IPS DF 6.9 (cell line): ENCODE measurements at regions not wholly inside any gene's neighbourhood (a gene's known extent, or its start where the extent isn't known, plus 50 kb on each side); places are given as distances from the start of the nearest gene placed in this dataset.

Experiments
- DNase-seq: peaks from one replicate; pipeline ENCODE4 v3.0.0-alpha.2; 2013; ENCODE audit warnings: low read depth, low spot score
- H3K27ac ChIP-seq: one replicate; pipeline ENCODE4 v1.5.1; 2013; ENCODE audit warnings: low read length, control low read depth
- H3K27me3 ChIP-seq: 2 replicates; pipeline ENCODE4 v1.6.1; 2013; ENCODE audit warnings: mild to moderate bottlenecking, low read length; ENCODE audit not compliant: control insufficient read depth, insufficient read depth
- H3K36me3 ChIP-seq: 2 replicates; pipeline ENCODE4 v1.6.1; 2013; ENCODE audit warnings: low read length; ENCODE audit not compliant: control insufficient read depth, insufficient read depth
- H3K4me1 ChIP-seq: 2 replicates; pipeline ENCODE4 v1.6.1; 2013; ENCODE audit warnings: low read length; ENCODE audit not compliant: control insufficient read depth, insufficient read depth
- H3K4me3 ChIP-seq: 2 replicates; pipeline ENCODE4 v1.5.1; 2013; ENCODE audit warnings: mild to moderate bottlenecking, low read length
- H3K9me3 ChIP-seq: 2 replicates; pipeline ENCODE4 v1.6.1; 2013; ENCODE audit warnings: low read length, inconsistent platforms; ENCODE audit not compliant: control insufficient read depth, insufficient read depth
- WGBS: extraction: QIAGEN DNeasy Blood & Tissue Kit; methylation state at CpG from one replicate; pipeline ENCODE4 v1.1.7; 2013; ENCODE audit warnings: mixed read lengths, missing lambda C conversion rate; ENCODE audit not compliant: insufficient read length, insufficient coverage; 5-methylcytosine and 5-hydroxymethylcytosine counted together

DNA sequence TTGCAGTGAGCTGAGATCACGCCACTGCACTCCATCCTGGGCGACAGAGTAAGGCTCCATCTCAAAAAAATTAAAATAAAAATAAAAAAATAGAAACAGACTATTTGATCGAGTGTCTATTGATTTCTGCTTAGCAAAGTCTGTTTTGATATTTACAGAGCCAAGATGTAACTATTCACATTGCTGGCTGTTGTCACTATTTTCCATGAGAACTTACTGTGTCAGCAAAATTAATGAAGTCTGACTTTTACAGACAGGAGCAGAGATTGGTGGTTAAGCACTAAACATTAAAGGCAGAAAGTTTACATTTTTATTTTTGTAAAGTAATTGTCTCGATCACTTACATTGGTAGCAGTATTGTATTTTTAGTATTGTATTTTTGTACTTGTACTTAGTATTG, 85.0 kb upstream of the CCDC28A start:
- no CpG with 5 or more reads among the region's 4 CpGs for WGBS
- no peaks in the 10 kb centered on the region for H3K36me3 ChIP-seq
- no peaks in the 10 kb centered on the region for H3K9me3 ChIP-seq
- no peaks in the 10 kb centered on the region for H3K27me3 ChIP-seq
- H3K4me3 ChIP-seq = no peak overlapping the region
- no peak overlapping the region for H3K27ac ChIP-seq
- no peak for DNase-seq
- H3K4me1 ChIP-seq = no peaks in the 10 kb centered on the region

DNA sequence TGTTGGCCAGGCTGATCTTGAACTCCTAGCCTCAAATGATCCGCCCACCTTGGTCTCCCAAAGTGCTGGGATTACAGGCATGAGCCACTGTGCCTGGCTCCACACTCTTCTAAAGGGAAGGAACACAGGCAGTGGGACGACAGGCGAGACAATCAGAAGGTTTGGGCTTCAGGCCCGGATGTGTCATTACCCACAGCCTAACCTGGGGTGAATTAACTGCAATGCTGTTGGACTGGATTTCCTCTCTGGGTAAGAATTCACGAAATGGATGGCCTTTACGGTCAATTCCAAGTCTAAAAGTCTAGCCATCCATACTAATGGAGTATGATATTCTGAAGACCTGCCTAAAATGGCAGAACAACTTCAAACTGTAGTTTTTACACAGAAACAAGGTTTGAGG, 83.7 kb upstream of the CCDC28A start:
- Histone ChIP-seq H3K4me3 (no peak overlapping the region), H3K4me1 (no peaks in the 10 kb centered on the region), H3K36me3 (no peaks in the 10 kb centered on the region), H3K9me3 (no peaks in the 10 kb centered on the region), H3K27ac (no peak overlapping the region), H3K27me3 (no peaks in the 10 kb centered on the region)
- WGBS = no CpG with 5 or more reads among the region's 6 CpGs
- DNase-seq = no peak

GRCh38 chr6:138690975-138691594, 82.5 kb upstream of the CCDC28A start:
- Histone ChIP-seq H3K4me1 (no peaks in the 10 kb centered on the region), H3K9me3 (no peaks in the 10 kb centered on the region), H3K36me3 (no peaks in the 10 kb centered on the region), H3K4me3 (peak overlapping the region; percentile 74; the same call in 1 of the 2 replicates), H3K27me3 (no peaks in the 10 kb centered on the region), H3K27ac (no peak overlapping the region)
- DNase-seq = no peak
- WGBS = no CpG with 5 or more reads among the region's 11 CpGs

DNA sequence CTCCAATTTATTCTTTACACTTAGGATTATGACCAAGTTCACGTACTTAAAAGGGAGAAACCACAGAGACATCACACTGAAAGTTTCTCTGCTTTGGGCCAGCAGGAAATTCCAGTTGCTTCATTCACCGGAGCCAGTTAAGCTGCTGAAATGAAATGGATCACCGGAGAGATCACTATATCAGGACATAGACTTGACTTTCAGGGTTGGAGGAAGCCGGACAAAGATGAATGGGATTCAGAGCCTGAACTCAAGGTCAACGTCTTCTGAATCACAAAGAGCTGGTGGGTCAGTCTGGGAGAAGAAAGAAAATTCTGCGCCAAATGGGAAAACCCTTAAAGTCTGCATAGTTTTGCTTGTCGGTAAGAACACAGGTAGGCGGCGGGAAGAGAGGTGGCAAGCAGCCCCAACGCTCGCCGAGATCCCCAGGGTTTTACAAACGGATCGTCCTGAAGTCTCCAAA, 81.9 kb upstream of the CCDC28A start:
- no CpG with 5 or more reads among the region's 14 CpGs for WGBS
- peak overlapping the region; percentile 74 for H3K4me3 ChIP-seq
- no peak overlapping the region for H3K27ac ChIP-seq

DNA sequence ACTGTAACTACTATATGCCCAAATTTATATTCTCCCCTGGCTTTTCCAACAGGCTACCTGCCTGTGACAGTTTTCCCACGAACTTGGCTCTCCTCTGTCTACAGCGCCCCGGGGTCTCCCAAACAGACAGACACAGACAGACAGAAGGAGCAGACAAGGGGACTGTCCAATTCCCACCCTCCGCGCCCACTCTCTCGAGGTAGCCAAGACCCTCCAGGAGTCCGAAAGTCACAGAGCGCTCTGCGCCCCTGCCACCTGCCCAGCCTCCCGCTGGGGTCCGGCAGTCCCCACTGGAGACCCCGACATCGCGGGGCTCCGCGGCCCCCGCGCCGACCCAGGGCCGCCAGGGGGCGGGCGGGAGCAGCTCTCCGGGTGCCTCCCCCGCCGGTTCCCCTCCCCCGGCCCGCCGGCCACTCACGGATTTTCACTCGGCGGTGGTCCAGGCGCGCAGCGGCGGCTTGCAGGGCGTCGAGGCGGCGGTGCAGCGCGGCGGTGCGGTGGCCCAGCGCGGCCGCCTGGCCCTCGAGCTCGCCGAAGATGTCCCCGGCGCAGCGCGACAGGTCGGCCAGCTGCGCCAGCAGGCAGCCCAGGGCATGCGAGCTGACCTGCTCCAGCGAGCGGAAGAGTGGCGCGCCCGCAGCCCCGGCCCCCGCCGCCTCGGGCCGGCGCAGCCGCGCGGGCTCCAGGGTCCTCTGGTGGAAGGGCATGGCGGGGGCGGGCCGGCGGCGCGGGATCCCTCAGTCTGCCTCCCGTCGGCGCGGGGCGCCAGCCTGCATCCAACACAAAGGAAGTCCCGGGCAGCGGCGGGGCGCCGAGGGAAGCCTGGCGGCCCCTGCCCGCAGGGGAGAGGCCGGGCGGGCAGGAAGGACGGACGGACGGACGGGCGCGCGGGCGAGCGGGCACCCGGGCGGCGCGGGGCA, 81.3 kb upstream of the CCDC28A start:
- no CpG with 5 or more reads among the region's 103 CpGs for WGBS
- Histone ChIP-seq H3K27ac (no peak overlapping the region), H3K4me3 (peak overlapping the region; percentile 74), H3K4me1 (no peaks in the 10 kb centered on the region), H3K27me3 (no peaks in the 10 kb centered on the region), H3K36me3 (no peaks in the 10 kb centered on the region), H3K9me3 (no peaks in the 10 kb centered on the region)
- DNase-seq = no peak

More for the DNA sequence above, 81.9 kb upstream of the CCDC28A start:
- Histone ChIP-seq H3K9me3 (no peaks in the 10 kb centered on the region), H3K27me3 (no peaks in the 10 kb centered on the region), H3K4me1 (no peaks in the 10 kb centered on the region), H3K36me3 (no peaks in the 10 kb centered on the region)
- DNase-seq = no peak

DNA sequence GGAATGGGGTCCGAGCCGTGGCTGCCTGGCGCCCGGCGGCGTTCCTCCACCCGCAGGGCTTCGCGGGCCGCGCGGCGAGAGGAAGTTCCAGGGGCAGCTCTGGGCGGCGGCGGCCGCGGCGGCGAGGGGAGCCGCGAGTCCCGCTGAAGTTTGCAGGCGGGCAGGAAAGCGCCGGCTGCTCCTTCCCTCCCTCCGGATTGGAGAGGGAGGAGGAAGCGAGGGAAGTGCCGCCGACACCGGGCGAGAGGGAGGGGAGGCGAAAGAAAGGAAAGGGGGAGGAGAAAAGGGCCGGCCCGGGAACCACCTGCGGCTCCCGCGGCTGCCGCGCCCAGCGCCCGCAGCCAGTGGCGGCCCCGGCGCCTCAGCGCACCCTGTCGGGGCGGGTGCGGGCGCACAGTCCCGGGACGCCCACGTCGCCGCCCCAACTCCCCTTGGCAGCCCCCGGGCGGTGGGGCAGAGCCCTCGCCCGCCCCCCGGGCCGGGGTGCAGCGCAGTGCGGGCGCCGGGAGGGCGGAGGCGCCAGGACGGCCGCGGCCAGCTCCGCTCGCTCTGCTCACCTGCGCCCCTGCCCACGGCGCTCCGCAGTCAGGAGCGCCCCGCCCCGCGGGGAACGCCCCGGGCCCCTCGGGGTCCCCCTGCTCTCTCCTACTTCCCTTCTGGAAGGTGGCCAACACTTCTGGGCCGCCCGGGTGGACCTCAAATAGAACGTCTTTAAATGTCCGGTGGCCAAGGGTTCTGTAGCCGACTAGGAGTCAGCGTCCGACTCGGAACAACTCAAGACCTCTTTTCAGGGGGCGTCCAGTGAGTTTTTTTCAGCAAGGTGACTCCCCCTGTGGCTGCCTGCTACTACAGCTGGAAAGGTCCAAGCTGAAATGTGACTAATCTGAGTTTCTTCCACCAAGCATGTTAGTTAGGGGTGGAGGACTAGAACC, 80.3 kb upstream of the CCDC28A start:
- Histone ChIP-seq H3K27me3 (no peaks in the 10 kb centered on the region), H3K9me3 (no peaks in the 10 kb centered on the region), H3K4me3 (peak overlapping the region; percentile 74), H3K4me1 (no peaks in the 10 kb centered on the region), H3K27ac (no peak overlapping the region), H3K36me3 (no peaks in the 10 kb centered on the region)
- no peak for DNase-seq
- no CpG with 5 or more reads among the region's 92 CpGs for WGBS

DNA sequence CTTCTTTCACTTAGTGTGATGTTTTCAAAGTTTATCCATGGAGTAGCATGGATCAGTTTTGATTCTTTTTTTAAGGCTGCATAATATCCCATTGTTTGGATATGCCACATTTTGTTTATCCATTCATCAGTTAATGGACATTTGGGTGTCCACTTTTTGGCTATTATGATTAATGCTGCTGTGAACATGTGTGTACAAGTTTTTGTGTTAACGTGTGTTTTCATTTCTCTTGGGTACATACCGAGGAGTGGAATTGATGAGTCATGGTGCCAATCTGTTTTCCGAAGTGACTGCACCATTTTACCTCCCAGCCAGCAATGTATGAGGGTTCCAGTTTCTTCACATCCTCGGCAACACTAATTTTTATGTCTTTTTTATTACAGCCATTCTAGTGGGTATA, 78.4 kb upstream of the CCDC28A start:
- Histone ChIP-seq H3K36me3 (no peaks in the 10 kb centered on the region), H3K27me3 (no peaks in the 10 kb centered on the region), H3K9me3 (no peaks in the 10 kb centered on the region), H3K4me3 (no peak overlapping the region), H3K27ac (no peak overlapping the region), H3K4me1 (no peaks in the 10 kb centered on the region)
- no CpG with 5 or more reads among the region's 4 CpGs for WGBS
- no peak for DNase-seq

DNA sequence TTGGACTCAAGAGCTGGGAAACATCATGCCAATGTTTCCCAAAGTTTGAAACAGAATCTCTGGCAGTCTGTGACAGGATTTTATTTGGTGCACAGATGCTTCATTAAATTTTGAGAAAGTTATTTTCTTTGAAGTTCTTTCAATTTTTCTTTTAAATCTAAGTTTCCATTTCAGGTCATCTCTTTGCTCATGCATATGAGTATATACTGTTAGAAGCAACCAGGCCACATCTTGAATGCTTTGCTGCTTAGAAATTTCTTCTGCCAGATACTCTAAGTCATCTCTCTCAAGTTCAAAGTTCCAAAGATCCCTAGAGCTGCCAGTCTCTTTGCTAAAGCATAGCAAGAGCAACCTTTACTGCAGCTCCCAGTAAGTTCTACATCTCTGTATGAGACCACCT, 59.1 kb upstream of the CCDC28A start:
- H3K9me3 ChIP-seq = no peaks in the 10 kb centered on the region
- H3K36me3 ChIP-seq = no peaks in the 10 kb centered on the region
- no peak overlapping the region for H3K27ac ChIP-seq
- no peaks in the 10 kb centered on the region for H3K27me3 ChIP-seq
- no peak overlapping the region for H3K4me3 ChIP-seq
- H3K4me1 ChIP-seq = no peaks in the 10 kb centered on the region
- DNase-seq = no peak

GRCh38 chr6:138716013-138716412, 57.6 kb upstream of the CCDC28A start:
- no CpG with 5 or more reads among the region's 1 CpG for WGBS
- H3K9me3 ChIP-seq = no peaks in the 10 kb centered on the region

DNA sequence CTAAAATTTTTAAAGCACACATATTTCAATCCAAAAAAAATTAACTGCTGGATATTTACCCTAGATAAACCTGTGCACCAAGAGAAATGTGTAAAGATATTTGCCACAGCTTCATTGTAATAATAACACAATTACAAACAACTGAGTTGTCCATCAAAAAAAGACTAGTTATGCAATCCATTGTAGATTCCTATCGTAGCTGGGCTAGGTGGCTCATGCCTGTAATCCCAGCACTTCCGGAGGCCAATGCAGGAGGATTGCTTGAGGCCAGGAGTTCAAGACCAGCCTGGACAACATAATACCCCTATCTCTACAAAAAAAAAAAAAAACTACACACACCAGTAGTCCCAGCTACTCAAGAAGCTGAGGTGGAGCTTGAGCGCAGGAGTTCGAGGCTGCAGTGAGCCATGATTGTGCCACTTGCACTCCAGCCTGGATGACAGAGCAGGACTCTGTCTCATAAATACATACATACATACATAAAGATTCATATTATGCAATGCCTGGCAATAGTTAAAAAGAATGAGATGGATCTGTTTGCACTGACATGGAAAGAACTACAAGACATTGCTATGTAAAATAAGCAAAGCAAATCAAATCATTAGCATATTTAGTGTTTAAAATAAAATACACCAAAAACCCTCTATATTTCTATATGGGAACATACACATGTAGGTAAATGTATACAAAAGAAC, 56.5 kb upstream of the CCDC28A start:
- no peaks in the 10 kb centered on the region for H3K9me3 ChIP-seq
- WGBS = no CpG with 5 or more reads among the region's 4 CpGs
- H3K4me1 ChIP-seq = no peaks in the 10 kb centered on the region
- H3K4me3 ChIP-seq = no peak overlapping the region
- DNase-seq = no peak
- H3K36me3 ChIP-seq = no peaks in the 10 kb centered on the region
- no peak overlapping the region for H3K27ac ChIP-seq
- no peaks in the 10 kb centered on the region for H3K27me3 ChIP-seq

More at GRCh38 chr6:138716013-138716412, 57.6 kb upstream of the CCDC28A start:
- DNase-seq = no peak
- Histone ChIP-seq H3K4me3 (no peak overlapping the region), H3K4me1 (no peaks in the 10 kb centered on the region), H3K27me3 (no peaks in the 10 kb centered on the region), H3K27ac (no peak overlapping the region), H3K36me3 (no peaks in the 10 kb centered on the region)
